ENCODE measurements at regions not wholly inside any gene's neighbourhood (a gene's known extent, or its start where the extent isn't known, plus 50 kb on each side); places are given as distances from the start of the nearest gene placed in this dataset.

GRCh38 chr4:124797223-124797622 is 84.7 kb upstream of the ANKRD50 start:
- no peak for DNase-seq

GRCh38 chr4:124790471-124790870 is 77.9 kb upstream of the ANKRD50 start:
- no peak for DNase-seq

- no peak for DNase-seq
Measured at GRCh38 chr4:124786634-124787033, 74.1 kb upstream of the ANKRD50 start.

- no peak for DNase-seq
Measured at GRCh38 chr4:124785645-124786044, 73.1 kb upstream of the ANKRD50 start.

GRCh38 chr4:124783847-124784246 is 71.3 kb upstream of the ANKRD50 start:
- no peak for DNase-seq

- no peak for DNase-seq
Measured at GRCh38 chr4:124777007-124777406, 64.5 kb upstream of the ANKRD50 start.

- DNase-seq = no peak
Measured at GRCh38 chr4:124768596-124769365, 56.2 kb upstream of the ANKRD50 start.

- DNase-seq = no peak
Measured at GRCh38 chr4:124762956-124763355, 50.4 kb upstream of the ANKRD50 start.

All from hematopoietic multipotent progenitor cell treated with erythropoietin and hydrocortisone succinate and interleukin-3 and kit ligand, for 8 days (in vitro differentiated cells).